Endodermal cell (in vitro differentiated cells): ENCODE measurements at regions not wholly inside any gene's neighbourhood (a gene's known extent, or its start where the extent isn't known, plus 50 kb on each side); places are given as distances from the start of the nearest gene placed in this dataset.

Experiments
- DNase-seq: peaks from one replicate; pipeline ENCODE4 v3.0.0-alpha.2; 2017
- H3K27ac ChIP-seq: 2 replicates; pipeline ENCODE4 v1.5.1; 2013; ENCODE audit warnings: mild to moderate bottlenecking, low read depth, low read length, moderate library complexity
- H3K27me3 ChIP-seq: 2 replicates; pipeline ENCODE4 v1.6.1; 2013; ENCODE audit warnings: mild to moderate bottlenecking, low read length, moderate library complexity; ENCODE audit not compliant: insufficient read depth, control insufficient read depth, poor library complexity, severe bottlenecking
- H3K36me3 ChIP-seq: 2 replicates; pipeline ENCODE4 v1.7.0; 2013; ENCODE audit warnings: mild to moderate bottlenecking, low read length, moderate library complexity; ENCODE audit not compliant: control insufficient read depth, insufficient read depth
- H3K4me1 ChIP-seq: one replicate; pipeline ENCODE4 v1.7.0; 2013; ENCODE audit warnings: low read length; ENCODE audit not compliant: control insufficient read depth, insufficient read depth
- H3K4me3 ChIP-seq: 2 replicates; pipeline ENCODE4 v1.5.1; 2013; ENCODE audit warnings: mild to moderate bottlenecking, low read length, moderate library complexity
- H3K9ac ChIP-seq: 2 replicates; pipeline ENCODE4 v1.6.1; 2013; ENCODE audit warnings: mild to moderate bottlenecking, low read length, moderate library complexity; ENCODE audit not compliant: poor library complexity, severe bottlenecking; ENCODE audit errors: extremely low read depth
- H3K9me3 ChIP-seq: 2 replicates; pipeline ENCODE4 v1.6.1; 2013; ENCODE audit warnings: mild to moderate bottlenecking, low read length, moderate library complexity; ENCODE audit not compliant: control insufficient read depth
- H3K27ac Mint-ChIP-seq: 2 replicates; pipeline ENCODE4 v1.8.0; 2020; ENCODE audit warnings: mixed read lengths
- H3K27me3 Mint-ChIP-seq: 2 replicates; pipeline ENCODE4 v1.8.0; 2021; ENCODE audit warnings: mild to moderate bottlenecking, mixed read lengths; ENCODE audit not compliant: insufficient read depth
- H3K36me3 Mint-ChIP-seq: 2 replicates; pipeline ENCODE4 v1.8.0; 2020; ENCODE audit warnings: low read depth, mixed read lengths
- H3K4me1 Mint-ChIP-seq: 2 replicates; pipeline ENCODE4 v1.8.0; 2020; ENCODE audit warnings: mixed read lengths
- H3K4me3 Mint-ChIP-seq: 2 replicates; pipeline ENCODE4 v1.8.0; 2020; ENCODE audit warnings: mild to moderate bottlenecking, moderate library complexity, mixed read lengths
- H3K9me3 Mint-ChIP-seq: 2 replicates; pipeline ENCODE4 v1.8.0; 2020; ENCODE audit warnings: mild to moderate bottlenecking, mixed read lengths
- WGBS, 2 experiments: methylation state at CpG; one replicate each; pipeline versions ENCODE4 v1.1.5 to v1.1.7; 2013; ENCODE audit warnings: missing lambda C conversion rate in 2 of 2, mixed read lengths in 1 of 2; ENCODE audit not compliant: insufficient coverage in 1 of 2, insufficient read length in 1 of 2; 5-methylcytosine and 5-hydroxymethylcytosine counted together
- TF ChIP-seq, protein P1 (sequence below): fragments of 200-600 bp; sonication (generic); conservative IDR thresholded peaks from 2 replicates; pipeline ENCODE4 v1.5.0; 2021; ENCODE audit warnings: antibody characterized with exemption, mild to moderate bottlenecking

DNA sequence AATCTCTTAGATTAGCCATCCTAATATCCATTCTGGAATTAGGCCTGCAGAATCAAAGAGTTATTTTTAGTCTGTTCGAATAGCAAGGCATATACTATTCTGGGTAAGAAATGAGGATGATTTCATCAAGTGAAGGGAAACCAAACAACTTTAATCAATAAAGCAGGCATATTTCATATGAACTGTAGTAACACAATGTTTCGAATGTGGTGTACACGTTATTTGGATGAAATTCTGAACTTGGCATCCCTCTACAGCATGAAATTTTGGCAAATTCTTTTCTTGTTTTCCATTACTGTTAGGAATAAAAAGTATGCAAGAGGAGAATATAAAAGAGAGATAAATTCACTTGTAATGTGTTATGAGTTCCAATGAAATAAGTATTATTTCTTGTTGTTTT lies 1233.3 kb upstream of the SEL1L start:
- DNase-seq: no peak
- Mint-ChIP-seq H3K27me3 (no peaks in the 10 kb centered on the region), H3K4me1 (peaks cover 3% of the 10 kb centered on the region), H3K36me3 (no peaks in the 10 kb centered on the region), H3K9me3 (no peaks in the 10 kb centered on the region), H3K27ac (no peak overlapping the region), H3K4me3 (no peak overlapping the region)
- Histone ChIP-seq H3K9ac (no peak overlapping the region), H3K27ac (no peak overlapping the region), H3K9me3 (no peaks in the 10 kb centered on the region), H3K36me3 (no peaks in the 10 kb centered on the region), H3K4me3 (no peak overlapping the region), H3K27me3 (no peaks in the 10 kb centered on the region), H3K4me1 (no peaks in the 10 kb centered on the region)
- TF ChIP-seq, protein P1, sequence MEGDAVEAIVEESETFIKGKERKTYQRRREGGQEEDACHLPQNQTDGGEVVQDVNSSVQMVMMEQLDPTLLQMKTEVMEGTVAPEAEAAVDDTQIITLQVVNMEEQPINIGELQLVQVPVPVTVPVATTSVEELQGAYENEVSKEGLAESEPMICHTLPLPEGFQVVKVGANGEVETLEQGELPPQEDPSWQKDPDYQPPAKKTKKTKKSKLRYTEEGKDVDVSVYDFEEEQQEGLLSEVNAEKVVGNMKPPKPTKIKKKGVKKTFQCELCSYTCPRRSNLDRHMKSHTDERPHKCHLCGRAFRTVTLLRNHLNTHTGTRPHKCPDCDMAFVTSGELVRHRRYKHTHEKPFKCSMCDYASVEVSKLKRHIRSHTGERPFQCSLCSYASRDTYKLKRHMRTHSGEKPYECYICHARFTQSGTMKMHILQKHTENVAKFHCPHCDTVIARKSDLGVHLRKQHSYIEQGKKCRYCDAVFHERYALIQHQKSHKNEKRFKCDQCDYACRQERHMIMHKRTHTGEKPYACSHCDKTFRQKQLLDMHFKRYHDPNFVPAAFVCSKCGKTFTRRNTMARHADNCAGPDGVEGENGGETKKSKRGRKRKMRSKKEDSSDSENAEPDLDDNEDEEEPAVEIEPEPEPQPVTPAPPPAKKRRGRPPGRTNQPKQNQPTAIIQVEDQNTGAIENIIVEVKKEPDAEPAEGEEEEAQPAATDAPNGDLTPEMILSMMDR: no peak
- whole genome bisulfite sequencing, 2 experiments: 91 to 100% methylated on average over 2 to 3 of the region's 3 CpGs

DNA sequence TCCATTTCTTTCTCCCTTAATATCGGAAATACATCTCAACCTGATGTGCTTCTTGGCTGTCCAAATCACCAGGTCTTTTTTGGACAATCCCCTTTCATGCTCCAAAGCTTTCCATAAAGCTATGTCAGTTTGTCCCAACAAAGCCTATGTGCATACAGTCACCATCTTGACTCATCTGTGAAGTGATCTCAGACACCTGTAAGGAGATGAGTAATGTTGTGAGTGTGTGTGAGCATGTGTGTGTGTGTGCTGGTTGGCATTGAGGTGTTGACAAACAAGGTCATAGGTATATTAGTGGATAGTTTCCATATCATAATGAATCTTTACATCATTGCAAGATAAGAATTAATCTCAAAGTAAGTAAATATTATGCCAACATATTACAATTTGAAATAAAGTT lies 1243.3 kb upstream of the SEL1L start:
- Histone ChIP-seq H3K9ac (no peak overlapping the region), H3K27ac (no peak overlapping the region), H3K4me3 (no peak overlapping the region), H3K36me3 (no peaks in the 10 kb centered on the region), H3K27me3 (no peaks in the 10 kb centered on the region), H3K4me1 (no peaks in the 10 kb centered on the region), H3K9me3 (no peaks in the 10 kb centered on the region)
- Mint-ChIP-seq H3K4me3 (no peak overlapping the region), H3K9me3 (no peaks in the 10 kb centered on the region), H3K27ac (no peak overlapping the region), H3K27me3 (no peaks in the 10 kb centered on the region), H3K4me1 (no peaks in the 10 kb centered on the region), H3K36me3 (no peaks in the 10 kb centered on the region)
- TF ChIP-seq, protein P1: no peak
- DNase-seq: no peak
- 85 to 100% methylated on average over 1 of the region's 1 CpG for WGBS, 2 experiments

DNA sequence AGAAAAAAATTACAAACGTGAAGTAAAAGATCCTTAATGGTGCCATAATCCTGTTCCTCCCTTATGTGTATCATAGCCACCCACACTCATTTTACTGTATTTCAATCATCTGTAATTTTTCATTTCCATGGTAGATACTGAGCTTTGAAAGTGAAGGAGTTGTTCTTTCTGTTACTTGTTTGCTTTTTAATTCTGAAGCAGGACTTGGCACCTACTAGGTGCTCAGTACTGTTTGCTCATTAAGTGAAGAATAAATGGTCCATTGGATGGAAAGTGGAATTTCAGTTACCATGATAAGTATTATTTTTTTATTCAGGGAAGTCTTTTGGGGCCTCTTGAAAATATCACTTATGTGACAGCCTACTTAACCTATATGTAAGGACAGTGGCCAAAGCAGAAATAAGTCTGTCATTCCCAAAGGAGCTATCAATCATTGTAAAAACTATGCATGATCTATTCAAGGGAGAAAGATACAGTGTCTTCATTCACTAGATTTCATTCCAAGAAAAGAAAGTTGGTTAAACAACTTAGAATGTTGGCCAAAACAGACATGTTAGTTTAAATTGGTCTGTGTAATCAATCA lies 1244.4 kb upstream of the SEL1L start:
- Histone ChIP-seq H3K36me3 (no peaks in the 10 kb centered on the region), H3K9ac (no peak overlapping the region), H3K27ac (no peak overlapping the region), H3K27me3 (no peaks in the 10 kb centered on the region), H3K4me3 (no peak overlapping the region), H3K4me1 (no peaks in the 10 kb centered on the region), H3K9me3 (no peaks in the 10 kb centered on the region)
- 44% methylated on average over 1 of the region's 1 CpG; no CpG with 5 or more reads in 1 of the 2 experiments for WGBS, 2 experiments
- no peaks in the 10 kb centered on the region for H3K27me3 Mint-ChIP-seq
- no peak overlapping the region for H3K4me3 Mint-ChIP-seq
- no peaks in the 10 kb centered on the region for H3K36me3 Mint-ChIP-seq
- TF ChIP-seq, protein P1: no peak
- H3K27ac Mint-ChIP-seq: no peak overlapping the region
- no peaks in the 10 kb centered on the region for H3K9me3 Mint-ChIP-seq
- no peak for DNase-seq
- no peaks in the 10 kb centered on the region for H3K4me1 Mint-ChIP-seq
